AG09319 (cell line): ENCODE measurements at regions not wholly inside any gene's neighbourhood (a gene's known extent, or its start where the extent isn't known, plus 50 kb on each side); places are given as distances from the start of the nearest gene placed in this dataset.

Source experiments
- DNase-seq: peaks from one replicate; pipeline ENCODE4 v3.0.0-alpha.2; 2010; ENCODE audit warnings: low read depth; ENCODE audit errors: extremely low read depth
- TF ChIP-seq, protein P1 (sequence below): IDR thresholded peaks from 2 replicates; pipeline ENCODE4 v1.5.1; 2011; ENCODE audit warnings: low read depth, mild to moderate bottlenecking, inconsistent platforms, low read length, moderate library complexity

DNA sequence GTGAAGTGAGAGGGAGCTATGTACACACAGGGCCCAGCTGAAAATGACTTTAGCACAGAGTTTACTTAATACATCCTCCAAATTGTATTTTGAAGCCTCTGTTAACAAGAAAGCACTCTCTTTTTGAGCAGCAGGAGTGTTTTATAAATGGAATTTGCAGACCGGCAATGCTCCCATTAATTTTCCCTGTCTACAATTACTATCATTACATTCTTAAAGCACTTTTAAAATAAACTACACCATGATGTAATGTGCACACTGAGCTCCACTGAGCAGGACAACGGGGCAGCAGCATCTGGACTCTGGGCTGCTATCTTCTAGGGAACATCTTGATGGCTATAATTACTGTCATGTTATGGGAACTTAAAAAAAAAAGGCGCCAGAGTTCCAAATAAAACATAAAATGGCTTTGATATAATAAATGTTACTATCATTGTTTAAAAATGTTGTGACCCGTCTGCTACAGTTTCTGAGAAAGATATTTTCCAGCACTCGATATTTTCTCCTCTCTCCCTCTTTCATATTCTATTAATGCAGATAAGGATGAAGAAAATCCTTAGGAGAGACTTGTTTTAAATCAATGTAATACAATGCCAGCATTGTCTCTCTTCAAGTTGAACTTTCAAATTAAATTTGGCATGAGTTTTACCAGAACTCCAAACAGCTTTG lies 150.9 kb downstream of the HLX start:
- DNase-seq: no peak
- TF ChIP-seq, protein P1, sequence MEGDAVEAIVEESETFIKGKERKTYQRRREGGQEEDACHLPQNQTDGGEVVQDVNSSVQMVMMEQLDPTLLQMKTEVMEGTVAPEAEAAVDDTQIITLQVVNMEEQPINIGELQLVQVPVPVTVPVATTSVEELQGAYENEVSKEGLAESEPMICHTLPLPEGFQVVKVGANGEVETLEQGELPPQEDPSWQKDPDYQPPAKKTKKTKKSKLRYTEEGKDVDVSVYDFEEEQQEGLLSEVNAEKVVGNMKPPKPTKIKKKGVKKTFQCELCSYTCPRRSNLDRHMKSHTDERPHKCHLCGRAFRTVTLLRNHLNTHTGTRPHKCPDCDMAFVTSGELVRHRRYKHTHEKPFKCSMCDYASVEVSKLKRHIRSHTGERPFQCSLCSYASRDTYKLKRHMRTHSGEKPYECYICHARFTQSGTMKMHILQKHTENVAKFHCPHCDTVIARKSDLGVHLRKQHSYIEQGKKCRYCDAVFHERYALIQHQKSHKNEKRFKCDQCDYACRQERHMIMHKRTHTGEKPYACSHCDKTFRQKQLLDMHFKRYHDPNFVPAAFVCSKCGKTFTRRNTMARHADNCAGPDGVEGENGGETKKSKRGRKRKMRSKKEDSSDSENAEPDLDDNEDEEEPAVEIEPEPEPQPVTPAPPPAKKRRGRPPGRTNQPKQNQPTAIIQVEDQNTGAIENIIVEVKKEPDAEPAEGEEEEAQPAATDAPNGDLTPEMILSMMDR: no peak

DNA sequence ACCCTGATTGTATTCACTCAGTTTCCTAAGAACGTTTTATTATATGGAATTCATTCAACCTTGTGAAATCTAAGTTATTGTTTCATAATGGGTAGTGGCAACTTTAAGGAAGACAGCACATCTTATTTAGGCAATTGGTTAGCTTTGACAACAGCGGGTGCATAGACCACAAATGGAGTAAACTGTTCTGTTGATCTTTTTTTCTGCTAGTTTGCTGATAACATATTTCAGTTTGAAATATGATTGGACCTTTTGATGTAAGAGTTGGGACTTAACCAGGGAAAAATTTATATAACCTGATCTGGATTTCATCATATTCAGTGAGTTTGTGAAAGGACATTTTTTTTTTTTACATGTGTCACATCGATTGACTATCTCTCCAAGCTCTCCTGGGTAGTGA lies 151.7 kb downstream of the HLX start:
- TF ChIP-seq, protein P1: no peak
- DNase-seq: no peak

DNA sequence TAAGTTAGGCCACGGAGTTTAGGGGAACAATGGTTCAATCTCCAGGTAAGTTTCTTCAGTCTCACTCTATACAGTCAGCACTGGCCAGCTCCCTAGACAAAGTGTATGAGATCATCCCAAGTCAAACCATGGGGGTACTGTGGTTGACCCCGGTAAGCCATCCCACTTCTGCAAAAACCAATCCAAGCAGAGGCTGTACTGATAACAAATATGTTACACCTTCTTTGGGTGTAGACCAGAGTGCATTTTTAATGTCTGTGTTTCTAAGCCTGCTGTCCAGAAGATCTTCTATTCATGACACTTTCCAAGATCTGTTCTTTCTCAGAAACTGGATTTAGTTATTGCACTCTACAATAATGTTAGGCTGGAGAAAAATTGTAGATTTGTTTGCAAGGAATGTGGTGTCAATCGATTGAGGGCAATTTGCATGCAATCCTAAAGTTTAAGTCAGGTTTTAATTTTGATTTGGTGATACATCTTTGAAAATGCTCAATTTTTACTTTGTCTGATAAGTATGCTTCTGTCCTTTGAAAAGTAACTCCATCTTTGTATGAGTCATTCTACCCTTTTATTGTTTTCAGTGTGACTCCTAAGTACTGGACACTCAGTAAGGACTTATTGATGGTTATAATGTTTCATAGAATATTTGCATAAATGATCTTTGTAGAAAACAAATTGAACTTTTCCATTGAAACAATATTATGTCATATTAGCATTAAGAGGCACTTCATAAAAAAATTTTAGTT lies 152.4 kb downstream of the HLX start:
- DNase-seq: no peak
- TF ChIP-seq, protein P1: no peak

DNA sequence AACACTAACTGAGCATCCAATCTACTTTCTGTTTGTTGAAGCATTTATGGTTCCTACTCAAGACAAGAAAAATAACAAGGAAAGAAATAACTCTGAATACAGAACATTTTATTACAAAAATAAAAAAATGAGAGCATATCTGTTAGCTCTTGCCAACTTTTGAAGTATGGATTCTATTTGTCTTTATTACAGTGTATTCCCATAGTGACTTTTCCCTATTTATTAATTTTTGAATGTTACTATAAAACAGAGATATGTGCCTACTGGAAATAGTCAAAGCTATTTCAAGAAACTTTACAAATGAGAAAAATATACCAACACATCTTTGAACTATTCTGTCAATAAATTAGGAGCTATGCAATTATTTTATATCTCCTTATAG lies 153.0 kb downstream of the HLX start:
- no peak for DNase-seq

DNA sequence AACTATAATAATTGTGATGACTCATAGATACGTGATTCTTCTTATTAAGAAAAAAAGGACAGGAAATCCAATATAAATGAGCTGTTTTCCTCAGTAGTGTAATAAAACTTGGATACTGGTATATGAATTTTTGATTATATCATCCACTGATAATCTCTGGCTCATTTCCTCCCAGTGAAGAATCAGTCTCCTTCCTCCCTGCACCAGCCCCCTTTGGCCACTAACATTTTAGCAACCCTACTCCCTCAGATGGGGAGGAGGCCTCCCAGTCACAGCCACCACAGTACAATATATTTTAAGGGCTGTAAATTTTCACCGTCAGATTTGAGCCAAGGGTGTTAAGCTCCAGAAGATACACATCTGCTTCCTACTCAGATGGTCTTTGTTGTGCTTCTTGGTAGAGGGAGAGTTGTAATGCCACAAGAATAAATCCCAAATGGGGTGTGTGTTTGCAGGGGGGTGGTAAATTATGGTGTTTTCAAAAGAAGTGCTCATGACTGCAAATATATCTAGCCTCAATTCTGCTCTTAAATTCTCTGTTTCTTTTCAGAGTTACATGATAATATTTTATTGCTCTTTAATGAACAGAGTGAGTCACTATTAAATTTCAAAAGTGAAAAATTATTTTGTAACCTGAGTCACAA lies 153.5 kb downstream of the HLX start:
- TF ChIP-seq, protein P1: no peak
- DNase-seq: no peak

More for the DNA sequence above, 153.0 kb downstream of the HLX start:
- TF ChIP-seq, protein P1: no peak

DNA sequence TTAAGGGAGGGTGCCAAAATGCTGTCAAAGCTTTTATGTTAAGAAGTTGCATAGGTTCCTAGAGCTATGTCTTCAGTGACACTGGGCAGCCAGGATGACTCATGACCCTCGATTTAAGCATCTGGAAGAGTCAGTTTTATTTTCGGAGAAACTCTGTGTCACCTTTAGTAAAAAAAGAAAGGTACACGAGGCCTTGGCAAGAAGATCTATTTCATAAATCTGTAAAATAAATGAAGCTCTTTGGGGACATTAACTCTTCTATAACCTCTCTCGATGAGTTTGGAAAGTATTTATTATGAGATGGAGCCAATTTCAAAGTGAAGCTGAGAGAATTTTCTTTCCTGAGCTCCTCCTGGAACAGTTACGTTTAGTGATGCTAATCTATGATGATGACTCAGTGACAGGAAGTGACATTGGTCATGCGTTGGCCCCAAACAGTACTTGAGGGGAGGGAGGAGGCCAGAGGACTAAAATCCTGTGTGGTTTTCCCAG lies 156.5 kb downstream of the HLX start:
- no peak for DNase-seq
- TF ChIP-seq, protein P1: no peak

DNA sequence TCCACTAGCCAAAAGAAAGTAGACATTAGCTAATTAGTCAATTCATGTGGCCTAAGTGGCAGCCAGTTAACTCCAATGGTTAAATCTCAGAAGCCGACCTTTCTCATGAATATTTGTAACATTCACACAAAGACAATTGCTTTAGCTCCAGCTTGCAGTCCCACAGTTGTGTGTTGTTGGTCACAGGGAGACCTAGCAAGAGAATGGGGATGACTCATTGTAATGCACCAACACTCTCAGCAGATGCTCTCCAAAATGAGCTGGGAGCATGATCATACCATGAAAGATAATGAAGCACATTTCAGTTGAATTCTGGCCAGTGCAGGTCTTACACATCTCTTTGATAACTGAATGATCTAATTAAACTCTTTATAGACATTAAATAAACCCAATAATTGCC lies 160.4 kb downstream of the HLX start:
- DNase-seq: no peak
- TF ChIP-seq, protein P1: no peak
